Small intestine (tissue), 7 donors: ENCODE measurements at regions not wholly inside any gene's neighbourhood (a gene's known extent, or its start where the extent isn't known, plus 50 kb on each side); places are given as distances from the start of the nearest gene placed in this dataset.
"Not testable (repeated sequence)": the region's sequence is repeated elsewhere in the genome, so short reads cannot be mapped to it uniquely, and the experiment has no call there.

Source experiments
- DNase-seq, 2 donors: peaks; one replicate each; pipeline versions ENCODE4 v3.0.0 to v3.0.0-alpha.2; 2013
- FAIRE-seq: peaks from 2 replicates; lab custom pipeline; 2012; peaks lifted over from hg19 to GRCh38; lab: Jason Lieb, UNC
- H3K27ac ChIP-seq, 3 donors: one replicate each; pipeline ENCODE4 v1.5.1; 2013; ENCODE audit warnings: low read length in 2 of 3, mild to moderate bottlenecking in 2 of 3, control low read depth in 1 of 3, inconsistent platforms in 1 of 3, low read depth in 1 of 3, moderate library complexity in 1 of 3
- H3K27me3 ChIP-seq, 3 donors: one replicate each; pipeline ENCODE4 v1.6.1; 2013; ENCODE audit warnings: low read length in 3 of 3, inconsistent platforms in 1 of 3; ENCODE audit not compliant: control insufficient read depth in 3 of 3, insufficient read depth in 3 of 3
- H3K36me3 ChIP-seq, 3 donors: one replicate each; pipeline ENCODE4 v1.6.1; 2013; ENCODE audit warnings: low read length in 3 of 3, inconsistent platforms in 1 of 3, low read depth in 1 of 3, mild to moderate bottlenecking in 1 of 3, moderate library complexity in 1 of 3; ENCODE audit not compliant: control insufficient read depth in 3 of 3, insufficient read depth in 2 of 3
- H3K4me1 ChIP-seq, 3 donors: one replicate each; pipeline ENCODE4 v1.6.1; 2013; ENCODE audit warnings: low read length in 2 of 3, inconsistent platforms in 1 of 3, low read depth in 1 of 3, mild to moderate bottlenecking in 1 of 3, moderate library complexity in 1 of 3; ENCODE audit not compliant: control insufficient read depth in 3 of 3, insufficient read depth in 2 of 3
- H3K4me3 ChIP-seq, 3 donors: one replicate each; pipeline ENCODE4 v1.5.1; 2013; ENCODE audit warnings: low read length in 3 of 3, control low read depth in 1 of 3, inconsistent platforms in 1 of 3, low read depth in 1 of 3, mild to moderate bottlenecking in 1 of 3, moderate library complexity in 1 of 3
- H3K9me3 ChIP-seq, 2 donors: one replicate each; pipeline ENCODE4 v1.6.1; 2013; ENCODE audit warnings: low read depth in 1 of 2, low read length in 1 of 2; ENCODE audit not compliant: control insufficient read depth in 2 of 2, insufficient read depth in 1 of 2
- WGBS, 3 donors: extraction: QIAGEN DNeasy Blood & Tissue Kit; methylation state at CpG; one replicate each; pipeline ENCODE4 v1.1.7; 2013; 5-methylcytosine and 5-hydroxymethylcytosine counted together
- donor health status: healthy with polysubstance abuse.
- donor health status: control.
- donor health status: control.
- donor health status: Bipolar disorder and iron deficiency.
- donor health status: healthy.

DNA sequence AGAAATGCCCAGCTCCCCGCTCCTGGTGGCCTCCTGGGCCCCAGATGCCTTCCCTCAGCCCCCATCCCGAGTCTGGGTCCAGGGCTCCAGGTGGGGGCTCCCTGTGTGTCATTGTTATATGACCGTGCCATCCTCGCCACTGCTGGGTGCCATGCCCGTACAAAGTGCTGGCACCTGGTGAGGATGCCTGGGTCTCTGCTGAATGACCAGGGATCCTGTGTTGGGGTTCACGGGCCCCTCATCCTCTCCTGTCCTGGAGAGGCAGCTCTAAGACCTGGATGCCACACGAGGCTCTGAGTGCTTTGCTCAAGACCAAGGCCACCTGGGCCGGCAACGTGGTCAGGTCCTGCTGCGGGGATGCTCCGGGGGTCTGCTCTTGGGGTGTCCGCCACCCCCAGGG, 206.5 kb downstream of the BANP start:
- H3K9me3 ChIP-seq, H3K27me3 ChIP-seq, H3K36me3 ChIP-seq, DNase-seq, H3K4me1 ChIP-seq, H3K4me3 ChIP-seq, FAIRE-seq, H3K27ac ChIP-seq: not testable (repeated sequence)
- WGBS, 3 donors = 82 to 92% (median 83%) methylated on average over 6 to 12 of the region's 12 CpGs

DNA sequence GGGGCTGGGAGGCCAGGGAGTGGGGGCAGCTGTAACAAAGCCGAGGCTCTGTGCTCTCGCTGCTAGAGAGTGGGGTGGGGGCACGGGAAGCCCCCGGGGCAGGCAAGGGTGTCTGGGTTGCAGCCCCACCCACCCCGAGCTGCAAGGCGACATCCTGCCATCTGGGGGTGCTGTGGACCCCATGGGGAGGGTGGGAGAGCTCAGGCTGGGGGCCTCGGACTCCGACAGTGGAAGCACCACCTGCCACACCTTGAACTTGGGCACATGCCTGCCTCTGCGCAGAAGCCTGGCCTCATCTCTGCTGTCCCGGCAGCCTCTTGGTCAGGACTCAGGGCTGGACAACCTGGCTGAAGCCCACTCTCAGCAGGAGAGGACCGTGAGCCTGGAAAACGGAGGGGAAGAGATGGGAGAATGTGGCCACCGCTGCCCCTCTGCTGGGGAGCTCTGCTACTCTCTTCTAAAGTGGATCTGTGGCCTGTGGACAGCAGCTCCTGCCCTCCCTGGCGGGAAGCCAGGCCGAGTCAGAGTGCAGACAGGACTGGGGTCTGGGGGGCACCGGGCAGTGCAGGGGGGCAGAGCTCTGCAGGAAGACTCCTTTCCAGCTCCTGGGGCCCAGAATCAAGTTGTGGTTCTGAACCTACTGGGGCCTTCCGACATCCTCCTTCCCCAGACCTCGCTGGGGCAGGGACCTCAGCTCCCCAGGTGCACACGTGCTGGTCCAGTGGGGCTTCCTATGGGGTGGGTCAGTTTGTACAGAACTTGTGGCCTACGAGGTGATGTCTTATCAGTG, 207.2 kb downstream of the BANP start:
- DNase-seq, H3K27ac ChIP-seq: not testable (repeated sequence)

DNA sequence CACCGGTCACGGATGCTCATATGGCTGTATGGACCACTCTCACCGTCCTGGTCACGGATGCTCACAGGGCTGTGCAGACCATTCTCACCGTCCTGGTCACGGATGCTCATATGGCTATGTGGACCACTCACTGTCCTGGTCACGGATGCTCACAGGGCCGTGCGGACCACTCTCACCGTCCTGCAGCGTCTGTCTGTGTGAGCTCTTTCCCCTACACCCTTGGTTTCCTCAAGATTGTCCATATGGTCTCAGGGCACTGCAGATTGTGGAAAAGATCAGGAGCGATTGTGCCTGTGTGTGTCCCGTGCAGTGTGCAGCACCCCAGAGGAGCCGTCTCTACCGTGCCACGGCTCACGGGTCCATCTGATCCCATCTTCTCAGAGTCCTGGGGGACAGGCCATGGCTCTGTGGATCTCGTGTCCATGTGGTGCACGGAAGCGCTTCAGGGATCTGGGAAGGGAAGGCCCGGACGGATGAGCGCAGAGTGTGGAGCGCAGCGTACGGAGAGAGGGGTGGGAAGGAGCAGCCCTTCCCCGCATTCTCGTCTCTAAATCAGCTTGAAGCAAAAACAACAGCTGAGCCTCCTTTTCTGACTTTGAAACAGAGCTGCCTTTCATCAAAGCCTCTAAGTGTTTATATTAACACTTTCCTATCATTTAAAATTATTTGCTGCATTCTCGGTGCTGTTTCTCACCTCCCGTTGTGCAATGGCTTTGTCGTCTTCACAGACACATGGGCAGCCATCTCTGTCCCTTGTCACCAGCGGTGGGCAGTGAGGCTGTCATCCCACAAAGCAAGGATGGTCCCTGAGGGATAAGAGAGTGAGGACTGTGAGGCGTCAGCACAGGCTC, 208.0 kb downstream of the BANP start:
- H3K9me3 ChIP-seq, H3K27me3 ChIP-seq, H3K4me1 ChIP-seq, H3K27ac ChIP-seq, FAIRE-seq, DNase-seq, H3K36me3 ChIP-seq, H3K4me3 ChIP-seq: not testable (repeated sequence)
- WGBS, 3 donors = 84 to 90% (median 89%) methylated on average over 29 to 32 of the region's 33 CpGs

More for the DNA sequence above, 207.2 kb downstream of the BANP start:
- H3K36me3 ChIP-seq, FAIRE-seq, H3K9me3 ChIP-seq, H3K4me1 ChIP-seq, H3K4me3 ChIP-seq, H3K27me3 ChIP-seq: not testable (repeated sequence)
- WGBS, 3 donors = 72 to 78% (median 74%) methylated on average over 10 to 20 of the region's 20 CpGs

DNA sequence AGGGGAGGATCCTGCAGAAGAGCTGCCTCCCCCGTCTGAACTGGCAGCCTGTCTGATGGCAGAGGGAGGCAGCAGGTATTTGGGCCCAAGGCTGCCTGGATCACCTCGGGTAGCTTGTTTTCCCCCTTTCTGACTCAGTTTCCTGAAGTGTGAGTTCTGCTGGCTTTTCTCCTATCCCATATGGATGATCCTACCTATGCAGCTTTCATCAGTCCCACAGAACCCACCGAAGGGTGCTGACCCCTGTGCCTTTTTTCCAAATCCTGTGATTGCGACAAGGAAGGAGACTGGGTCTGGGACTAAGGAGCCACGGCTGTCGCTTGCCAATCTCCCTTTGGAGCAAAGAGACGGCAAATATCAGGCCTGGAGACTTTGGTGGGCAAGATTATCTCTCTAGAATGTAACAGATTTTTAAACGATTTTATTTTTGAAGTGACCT, 208.7 kb downstream of the BANP start:
- not testable (repeated sequence) for DNase-seq, FAIRE-seq, H3K4me3 ChIP-seq, H3K9me3 ChIP-seq, H3K27me3 ChIP-seq, H3K4me1 ChIP-seq, H3K27ac ChIP-seq, H3K36me3 ChIP-seq
- whole genome bisulfite sequencing, 3 donors = 74 to 82% (median 77%) methylated on average over 8 of the region's 8 CpGs

DNA sequence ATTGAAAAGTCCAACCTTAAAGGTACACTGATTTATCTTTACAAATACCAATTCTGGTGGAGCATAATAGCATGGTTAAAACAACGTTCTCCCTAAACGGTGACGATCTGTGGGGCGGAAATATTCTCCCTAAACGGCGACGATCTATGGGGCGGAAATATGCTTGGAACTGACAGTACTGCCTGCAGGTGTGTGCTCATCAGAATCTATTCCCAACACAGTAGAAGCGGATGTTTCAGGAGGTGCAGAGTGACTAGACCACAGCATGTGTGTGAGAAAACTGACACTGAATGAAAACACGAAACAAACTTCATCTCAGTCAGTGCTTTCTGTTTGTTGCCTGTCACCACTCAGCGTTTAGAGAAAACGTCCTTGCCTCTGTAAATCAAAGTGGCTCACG, 210.0 kb downstream of the BANP start:
- not testable (repeated sequence) for H3K27me3 ChIP-seq, H3K9me3 ChIP-seq, DNase-seq, H3K27ac ChIP-seq, H3K4me3 ChIP-seq, H3K36me3 ChIP-seq, H3K4me1 ChIP-seq, FAIRE-seq
- 82 to 88% (median 85%) methylated on average over 13 of the region's 13 CpGs for WGBS, 3 donors

DNA sequence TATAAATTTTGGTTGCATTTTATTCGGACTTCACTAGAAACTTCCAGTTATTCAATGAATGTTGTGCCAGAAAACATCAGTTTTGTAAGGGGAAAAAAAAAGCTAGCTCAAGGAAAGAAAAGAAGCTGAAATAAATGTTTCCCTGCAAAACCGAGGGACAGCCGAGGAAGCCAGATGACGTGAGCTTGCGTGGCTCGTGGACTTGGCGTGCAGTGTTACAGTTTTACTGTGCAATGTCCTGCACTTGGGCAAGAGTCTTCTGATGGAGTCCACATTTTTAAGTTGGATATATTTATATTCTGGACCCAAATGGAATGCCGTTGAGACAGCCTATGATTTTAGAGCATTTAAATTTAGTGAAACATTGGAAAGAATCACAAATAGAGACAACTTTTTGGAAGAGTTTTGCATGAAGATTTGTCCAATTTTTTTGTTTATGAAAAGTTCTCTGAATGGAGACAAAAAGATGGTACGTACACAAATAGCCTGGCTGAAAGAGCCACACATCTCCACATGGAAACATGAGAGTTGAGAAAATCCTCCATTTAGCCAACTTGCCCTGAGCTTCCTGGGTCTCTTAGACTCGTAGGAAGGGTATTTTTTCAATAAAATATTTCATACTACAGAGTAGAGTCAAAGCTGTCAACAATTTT, 210.5 kb downstream of the BANP start:
- not testable (repeated sequence) for H3K4me3 ChIP-seq, H3K27ac ChIP-seq, H3K9me3 ChIP-seq, FAIRE-seq, DNase-seq, H3K36me3 ChIP-seq, H3K27me3 ChIP-seq, H3K4me1 ChIP-seq
- 64 to 89% (median 83%) methylated on average over 9 to 10 of the region's 10 CpGs for WGBS, 3 donors

DNA sequence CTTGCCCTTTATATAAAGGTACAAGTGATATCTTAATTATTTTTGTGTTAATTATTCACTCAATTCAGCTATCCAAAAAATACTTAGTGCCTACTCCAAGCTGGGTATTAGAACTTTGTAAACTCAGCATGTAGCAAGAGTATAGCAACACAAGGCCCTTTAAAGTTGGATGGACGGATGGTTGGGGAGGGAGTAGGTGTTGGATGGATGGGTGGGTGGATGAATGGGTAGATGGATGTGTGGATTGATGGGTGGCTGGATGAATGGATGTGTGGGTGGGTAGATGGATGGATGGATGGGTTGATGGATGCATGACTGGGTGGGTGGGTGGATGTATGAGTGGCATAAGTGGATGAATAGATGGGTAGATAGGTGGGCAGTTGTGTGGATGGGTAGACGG, 211.5 kb downstream of the BANP start:
- FAIRE-seq = not testable (repeated sequence)
- 81 to 88% (median 88%) methylated on average over 2 of the region's 2 CpGs for WGBS, 3 donors

More for the DNA sequence above, 211.5 kb downstream of the BANP start:
- not testable (repeated sequence) for DNase-seq, H3K27me3 ChIP-seq, H3K36me3 ChIP-seq, H3K27ac ChIP-seq, H3K4me3 ChIP-seq, H3K9me3 ChIP-seq, H3K4me1 ChIP-seq
